Activated CD8-positive, alpha-beta memory T cell treated with anti-CD3 and anti-CD28 coated beads for 1 hour (primary cell): ENCODE measurements at regions not wholly inside any gene's neighbourhood (a gene's known extent, or its start where the extent isn't known, plus 50 kb on each side); places are given as distances from the start of the nearest gene placed in this dataset.

Experiments
- DNase-seq, 2 donors: peaks; one replicate each; pipeline ENCODE4 v3.0.0-alpha.2; 2020; ENCODE audit warnings: low read depth in 1 of 2; ENCODE audit errors: extremely low read depth in 1 of 2

DNA sequence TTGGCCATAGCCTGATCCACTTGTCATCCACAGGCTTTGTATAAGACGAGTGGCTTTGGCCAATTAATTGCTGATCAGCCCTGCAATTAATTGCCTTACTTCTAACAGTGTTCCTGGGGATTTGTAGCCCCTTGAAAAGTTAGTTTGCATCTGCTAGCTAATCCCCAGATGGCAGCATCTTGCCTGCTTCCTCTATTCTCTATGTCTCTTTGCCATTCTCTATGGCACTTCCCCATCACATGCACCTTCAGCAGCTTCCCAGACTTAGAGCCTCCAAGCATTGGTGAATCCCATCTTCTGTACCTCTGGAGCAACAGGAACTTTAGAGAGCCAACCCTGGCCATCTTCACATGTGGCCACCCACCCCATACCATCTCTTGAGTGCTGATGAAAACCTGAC lies 197.0 kb upstream of the DMAC1 start:
- no peak for DNase-seq

DNA sequence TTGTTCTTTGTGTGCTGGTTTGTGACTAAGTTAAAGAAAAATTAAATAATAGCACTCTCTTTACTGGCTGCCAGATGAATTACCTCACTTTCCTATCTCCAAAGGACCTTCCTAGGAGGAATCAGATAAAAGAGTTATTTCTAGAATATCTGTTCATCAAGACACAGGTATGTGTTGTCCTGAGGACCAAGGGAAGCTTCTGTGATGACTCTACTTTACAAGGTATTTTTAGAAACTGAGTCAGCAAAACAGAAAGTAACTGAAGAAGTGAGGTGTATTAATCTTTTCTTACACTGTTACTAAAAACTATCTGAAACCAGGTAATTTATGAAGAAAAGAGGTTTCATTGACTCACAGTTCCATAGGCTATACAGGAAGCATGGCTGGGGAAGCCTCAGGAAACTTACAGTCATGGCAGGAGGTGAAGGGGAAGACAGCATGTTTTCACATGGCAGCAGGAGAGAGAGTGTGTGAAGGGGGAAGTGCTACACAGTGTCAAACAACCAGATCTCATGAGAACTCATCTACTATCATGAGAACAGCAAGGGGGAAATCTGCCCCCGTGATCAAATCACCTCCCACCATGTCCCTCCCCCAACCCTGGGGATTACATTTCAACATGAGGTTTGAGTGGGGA lies 189.2 kb upstream of the DMAC1 start:
- DNase-seq: no peak

DNA sequence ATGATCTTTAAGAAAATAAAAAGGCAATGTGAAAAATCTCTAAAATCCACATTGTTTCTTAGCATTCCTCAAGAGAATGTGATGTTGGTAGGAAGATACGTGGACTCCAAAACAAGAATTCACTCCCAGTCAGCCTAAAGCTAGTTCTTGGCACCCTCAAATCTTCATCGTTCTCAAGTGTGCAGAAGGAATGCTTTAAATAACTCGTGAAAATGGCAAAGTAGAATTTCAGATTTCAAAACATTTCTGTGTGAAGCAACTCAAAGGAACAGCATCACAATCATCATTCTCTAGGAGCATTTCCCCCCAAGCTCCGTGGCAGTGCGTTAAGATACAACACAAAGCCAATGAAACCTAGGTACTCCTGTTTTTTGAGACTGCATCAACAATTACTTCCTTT lies 185.1 kb upstream of the DMAC1 start:
- DNase-seq: no peak

DNA sequence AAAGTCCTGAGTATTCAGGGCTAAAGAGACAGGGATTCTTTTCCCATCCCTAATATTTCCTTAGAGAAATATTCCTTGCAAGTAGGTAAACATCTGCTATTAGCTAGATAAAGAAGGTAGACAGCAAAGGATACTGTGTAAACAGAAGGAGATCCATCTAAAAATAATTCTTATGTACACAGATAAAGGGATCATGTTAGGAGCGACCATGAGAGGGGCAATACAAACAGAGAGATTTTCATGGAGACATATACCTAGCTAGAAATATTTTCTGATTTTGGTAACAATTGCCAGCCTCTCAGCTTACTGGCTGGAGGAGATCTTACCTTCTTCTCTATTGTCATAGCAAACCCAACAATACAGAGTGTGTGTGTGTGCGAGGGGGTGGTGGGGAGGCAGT lies 184.6 kb upstream of the DMAC1 start:
- no peak for DNase-seq

DNA sequence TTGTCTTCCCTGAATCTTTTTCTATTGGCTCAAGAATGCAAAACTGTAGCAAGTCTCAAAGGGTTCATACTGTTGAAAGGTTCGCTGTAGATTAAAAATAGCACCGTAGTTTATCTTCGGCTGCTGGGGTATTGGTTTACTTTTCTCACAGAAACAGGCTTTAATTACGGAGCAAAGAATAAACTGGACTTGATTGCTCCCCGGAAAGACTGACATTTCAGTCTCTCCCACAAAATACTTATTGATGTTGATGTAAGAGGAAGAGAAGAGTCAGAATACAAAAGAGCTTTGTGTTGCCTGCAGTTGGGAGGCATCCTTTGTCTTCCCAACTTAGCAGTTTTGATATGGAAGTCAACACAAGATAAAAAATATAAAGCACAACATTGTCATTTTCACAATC lies 183.9 kb upstream of the DMAC1 start:
- no peak for DNase-seq

DNA sequence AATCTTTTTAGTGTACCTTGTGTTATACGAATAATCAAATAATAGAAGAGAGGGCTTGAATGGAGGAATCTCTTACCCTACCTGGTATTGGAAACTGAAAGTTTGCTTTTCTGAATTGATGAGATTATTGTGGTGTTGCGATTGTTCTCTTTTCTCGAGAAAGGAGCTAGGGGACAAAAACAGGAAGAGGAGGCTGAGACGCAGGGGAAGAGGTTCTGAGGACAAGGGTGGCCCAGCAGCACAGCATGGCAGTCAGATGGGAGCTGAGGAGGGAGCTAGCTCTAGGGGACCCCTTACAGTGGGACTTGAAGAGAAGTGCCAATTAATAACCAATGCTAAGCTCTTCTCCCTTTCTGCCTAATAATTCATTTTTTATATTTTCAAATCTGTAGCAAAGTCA lies 183.3 kb upstream of the DMAC1 start:
- DNase-seq: no peak

DNA sequence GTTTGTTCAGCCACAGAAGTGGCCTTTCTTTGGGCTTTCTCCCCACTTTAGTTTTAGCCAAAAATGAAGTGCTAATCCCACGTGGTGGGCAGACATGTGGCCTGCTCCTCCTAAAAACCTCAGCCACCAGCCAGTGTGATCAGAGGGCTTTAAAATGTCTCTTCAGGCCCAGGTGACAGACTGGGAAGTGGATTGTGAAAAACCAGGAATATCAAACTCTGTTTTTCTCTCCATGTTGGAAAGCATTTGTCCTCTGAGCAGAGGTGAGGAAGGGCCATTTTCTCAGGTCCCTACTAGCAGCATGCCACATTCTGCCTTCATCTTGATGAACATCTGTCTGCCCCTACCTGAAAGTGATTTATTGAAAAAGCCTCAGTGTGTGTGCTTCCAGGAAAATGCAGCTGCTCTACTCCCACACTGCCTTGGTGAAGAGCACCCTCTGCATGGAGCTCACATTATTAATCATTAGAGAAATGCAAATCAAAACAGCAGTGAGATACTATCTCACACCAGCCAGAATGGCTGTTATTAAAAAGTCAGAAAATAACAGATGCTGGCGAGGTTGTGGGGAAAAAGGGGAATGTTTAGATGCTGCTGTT lies 181.2 kb upstream of the DMAC1 start:
- DNase-seq: no peak

DNA sequence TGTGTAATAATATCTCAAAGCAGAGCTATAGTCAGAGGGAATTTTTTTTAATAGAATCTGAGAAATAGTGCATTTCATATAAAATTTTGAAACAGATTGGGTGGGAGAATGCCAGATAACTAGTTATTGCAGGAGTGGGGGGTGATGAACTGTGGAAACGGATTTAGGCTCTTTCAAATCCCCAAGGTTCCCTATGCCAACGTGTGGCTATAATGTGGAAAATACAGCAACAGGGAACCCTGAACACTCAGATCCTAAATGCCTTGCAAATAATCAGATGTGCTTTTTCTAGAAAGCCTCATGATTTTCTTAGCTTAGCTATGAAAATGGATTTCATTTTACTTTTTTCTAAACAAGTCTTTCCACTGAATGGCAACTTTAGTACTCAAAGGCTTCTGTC lies 180.5 kb upstream of the DMAC1 start:
- no peak for DNase-seq

DNA sequence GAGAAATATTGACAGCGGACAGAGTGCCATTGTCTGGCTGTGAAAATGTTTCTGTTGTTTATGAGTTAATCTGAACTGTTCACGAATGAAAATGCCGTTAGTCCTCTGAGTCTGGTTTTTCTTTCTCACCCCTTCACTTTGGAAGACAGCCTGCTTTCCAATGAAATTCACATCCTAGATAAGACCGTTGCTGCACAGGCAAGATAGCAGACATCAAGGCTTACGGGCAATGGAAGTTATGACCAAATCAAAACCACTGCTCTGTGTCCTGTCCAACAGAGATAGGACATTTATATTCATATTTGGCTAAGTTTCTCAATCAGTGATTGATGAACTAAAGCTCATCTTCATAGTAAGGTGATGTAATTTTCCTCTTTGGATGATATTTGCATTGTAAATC lies 180.0 kb upstream of the DMAC1 start:
- DNase-seq: no peak

DNA sequence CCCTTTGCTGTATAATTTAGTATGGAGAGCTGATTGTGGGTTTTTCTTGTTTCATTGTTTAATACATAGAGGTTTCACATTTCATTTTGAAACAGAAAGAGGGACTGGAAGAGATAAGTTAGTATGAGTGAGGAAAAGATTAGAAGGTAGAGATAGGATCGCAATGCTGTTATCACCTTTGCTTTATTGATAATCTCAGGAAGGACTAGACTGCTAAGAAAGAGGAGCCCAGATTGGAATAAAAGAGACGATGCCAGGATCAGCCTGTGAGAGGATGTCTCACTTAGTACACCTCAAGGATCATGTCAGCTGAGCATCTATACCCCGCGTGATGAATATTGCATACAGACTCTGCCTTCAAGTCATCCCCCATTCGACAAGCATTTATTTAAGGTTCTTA lies 178.0 kb upstream of the DMAC1 start:
- DNase-seq: no peak

DNA sequence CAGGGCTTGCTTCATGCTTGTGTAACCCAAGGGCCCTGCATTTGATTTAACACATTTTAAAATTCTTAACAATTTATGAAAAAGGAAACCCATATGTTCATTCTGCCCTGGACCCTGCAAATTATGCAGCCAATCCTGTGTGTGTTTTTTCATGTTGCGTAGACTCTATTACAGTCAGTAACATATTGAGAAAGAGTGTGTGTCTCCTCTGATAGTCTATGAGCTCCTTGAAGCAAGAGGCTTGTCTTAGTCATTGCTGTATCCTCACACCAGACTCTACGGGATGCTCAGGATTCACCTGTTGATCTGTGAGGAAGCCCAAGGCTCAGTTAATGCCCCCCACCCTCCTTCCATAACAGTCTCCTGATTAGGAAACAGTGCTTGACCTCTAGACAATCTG lies 177.3 kb upstream of the DMAC1 start:
- no peak for DNase-seq

DNA sequence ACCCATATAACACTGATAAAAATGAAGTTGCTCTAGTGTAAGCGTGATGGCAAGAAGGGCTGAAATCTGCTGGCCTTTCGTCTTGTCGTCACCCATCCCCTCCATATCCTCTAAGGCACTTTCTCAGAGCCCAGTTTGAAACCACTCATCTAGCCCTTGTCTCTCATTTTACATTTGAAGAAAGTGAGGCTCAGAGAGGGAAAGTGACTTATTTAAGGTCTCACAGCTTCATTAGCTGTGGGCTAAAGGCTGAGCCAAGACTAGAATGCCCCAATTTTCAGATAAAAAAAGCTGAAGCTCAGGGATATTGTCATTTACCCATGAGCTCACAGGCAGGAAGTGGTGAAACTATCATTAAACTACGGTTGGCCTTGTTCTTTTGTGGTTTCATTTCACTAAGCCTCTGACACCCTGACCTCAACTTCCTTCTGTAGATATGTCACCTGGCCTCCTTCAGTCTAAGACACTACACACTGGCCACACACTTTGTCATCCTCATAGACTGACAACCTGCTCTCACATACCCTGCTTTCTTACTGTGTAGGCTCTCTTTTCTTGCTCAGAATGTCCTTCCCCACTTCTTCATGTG lies 176.7 kb upstream of the DMAC1 start:
- DNase-seq: peak; percentile 5 to 15

DNA sequence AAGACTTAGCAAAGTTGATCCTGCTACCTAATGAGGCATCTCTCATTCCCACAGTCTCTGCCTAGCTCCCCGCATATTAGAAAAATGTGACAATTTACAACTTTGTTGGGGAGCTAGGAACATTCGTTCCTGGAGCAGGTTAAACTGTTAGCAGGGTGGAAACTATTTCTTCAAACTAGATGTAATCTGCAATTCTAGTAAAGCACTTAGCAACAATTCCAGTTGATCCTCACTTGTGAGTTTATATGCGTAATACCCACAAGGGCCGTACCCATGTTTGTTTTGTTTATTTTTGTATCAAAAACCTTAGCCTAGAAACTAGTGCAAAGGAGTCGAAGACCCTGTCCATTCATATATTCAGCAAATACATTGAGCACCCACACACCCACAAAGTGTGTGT lies 175.8 kb upstream of the DMAC1 start:
- DNase-seq: no peak

DNA sequence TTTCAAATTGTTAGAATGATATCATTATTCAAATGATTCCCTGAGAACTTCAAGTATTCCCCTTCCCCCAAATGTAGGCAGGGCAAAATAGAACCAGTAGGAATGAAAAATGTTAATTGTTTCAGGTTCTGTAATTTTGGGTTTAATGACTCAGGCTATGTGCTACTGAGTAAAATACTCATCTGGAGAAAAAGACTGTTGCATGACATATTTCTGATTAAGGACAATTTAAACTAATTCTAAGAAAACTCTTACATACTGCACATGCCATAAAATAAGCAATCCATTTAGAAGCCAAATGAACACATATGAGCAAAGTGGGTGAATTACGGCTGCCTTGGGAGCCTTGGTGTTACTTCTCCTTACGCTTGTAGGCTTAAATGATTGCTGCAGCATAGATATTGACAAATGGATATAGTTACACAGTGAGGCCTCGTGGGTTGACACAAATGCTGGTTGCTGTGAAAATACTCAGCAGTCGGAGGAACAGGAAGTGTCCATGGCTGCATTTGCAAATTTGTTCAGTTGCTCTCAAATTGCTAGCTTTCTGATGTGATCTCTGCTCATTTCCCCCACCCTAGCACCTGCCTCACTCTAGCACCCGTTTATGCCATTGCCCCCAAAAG lies 174.9 kb upstream of the DMAC1 start:
- DNase-seq: no peak

DNA sequence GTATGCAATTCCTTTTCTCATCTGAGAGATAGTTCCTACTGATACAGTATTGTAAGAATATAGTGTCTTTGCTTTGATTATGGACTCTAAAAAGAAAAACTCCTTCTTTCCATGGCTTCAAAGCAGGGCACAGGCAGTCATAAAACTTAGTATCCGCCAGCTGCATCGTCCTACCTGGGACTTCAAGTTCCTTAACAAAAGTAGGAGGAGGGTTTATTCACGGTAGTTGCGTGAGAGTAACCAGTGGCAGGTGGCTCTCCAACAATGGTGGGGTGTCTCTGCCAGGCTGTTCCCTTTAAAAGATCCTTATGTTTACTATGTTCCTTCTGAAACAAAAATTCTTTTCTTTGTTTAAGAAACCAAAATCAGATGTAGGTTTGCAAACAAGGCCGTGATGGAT lies 173.5 kb upstream of the DMAC1 start:
- no peak for DNase-seq

DNA sequence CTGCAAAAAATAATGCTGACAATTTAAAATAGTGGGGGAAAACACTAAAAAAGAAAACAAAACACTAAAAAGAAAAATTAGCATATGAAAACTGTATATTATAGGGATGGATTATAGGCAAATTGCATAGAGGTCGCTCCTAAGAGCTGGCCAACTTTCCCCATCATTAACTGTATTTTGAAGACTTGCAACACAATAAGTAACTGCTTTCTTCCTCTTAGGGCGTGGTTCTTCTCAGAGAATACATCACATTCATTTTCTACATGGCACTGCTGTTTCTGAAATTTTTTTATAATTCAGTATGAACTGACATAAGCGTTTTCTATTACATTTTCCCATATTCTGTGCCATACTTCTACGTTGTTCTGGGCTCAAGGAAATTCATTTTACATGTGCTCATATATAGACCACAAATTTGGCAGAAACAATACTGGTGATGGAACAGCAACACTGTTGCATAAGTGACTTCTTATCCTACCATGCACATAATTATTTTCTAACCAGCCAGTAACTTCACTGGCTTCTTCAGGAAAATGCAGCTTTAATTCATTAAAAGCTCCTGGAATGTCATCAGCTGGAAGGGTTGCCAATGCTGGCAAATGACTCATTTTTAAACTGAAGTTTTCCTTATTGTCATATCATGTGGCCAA lies 171.2 kb upstream of the DMAC1 start:
- no peak for DNase-seq

DNA sequence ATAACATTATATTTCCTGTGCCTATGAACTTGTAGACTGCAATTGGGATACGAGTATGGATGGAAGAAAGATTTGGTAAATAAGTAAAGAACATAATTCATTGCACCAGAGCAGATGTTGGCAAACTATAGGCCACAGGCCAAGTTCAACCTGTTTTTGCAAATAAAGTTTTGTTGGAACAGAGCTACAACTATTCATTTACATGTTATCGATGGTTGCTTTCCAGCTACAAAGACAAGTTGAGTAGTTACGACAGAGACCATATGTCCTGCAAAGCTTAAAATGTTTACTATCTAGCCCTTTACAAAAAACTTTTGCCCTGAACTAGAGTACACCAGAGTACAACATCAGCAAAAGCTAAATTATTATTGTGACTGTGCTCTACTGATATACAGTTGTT lies 169.1 kb upstream of the DMAC1 start:
- DNase-seq: no peak

DNA sequence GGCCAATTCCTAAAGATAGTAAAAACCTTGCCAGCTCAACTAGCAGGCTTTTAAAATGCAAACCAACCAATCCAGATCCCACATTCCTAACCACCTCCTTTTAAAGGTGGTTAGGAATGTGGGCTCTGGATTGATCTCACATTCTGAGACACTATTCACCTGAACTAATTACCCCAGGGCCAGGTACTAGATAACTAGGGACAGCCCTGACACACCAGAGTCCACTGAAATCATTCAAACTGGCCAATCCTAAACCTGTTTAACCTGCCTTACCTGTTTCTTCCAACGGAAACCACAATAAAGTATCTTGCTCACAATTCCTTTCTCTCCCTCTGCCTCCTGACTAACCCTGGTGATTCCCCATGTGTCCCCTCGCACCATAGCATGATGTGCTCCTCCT lies 168.3 kb upstream of the DMAC1 start:
- no peak for DNase-seq

DNA sequence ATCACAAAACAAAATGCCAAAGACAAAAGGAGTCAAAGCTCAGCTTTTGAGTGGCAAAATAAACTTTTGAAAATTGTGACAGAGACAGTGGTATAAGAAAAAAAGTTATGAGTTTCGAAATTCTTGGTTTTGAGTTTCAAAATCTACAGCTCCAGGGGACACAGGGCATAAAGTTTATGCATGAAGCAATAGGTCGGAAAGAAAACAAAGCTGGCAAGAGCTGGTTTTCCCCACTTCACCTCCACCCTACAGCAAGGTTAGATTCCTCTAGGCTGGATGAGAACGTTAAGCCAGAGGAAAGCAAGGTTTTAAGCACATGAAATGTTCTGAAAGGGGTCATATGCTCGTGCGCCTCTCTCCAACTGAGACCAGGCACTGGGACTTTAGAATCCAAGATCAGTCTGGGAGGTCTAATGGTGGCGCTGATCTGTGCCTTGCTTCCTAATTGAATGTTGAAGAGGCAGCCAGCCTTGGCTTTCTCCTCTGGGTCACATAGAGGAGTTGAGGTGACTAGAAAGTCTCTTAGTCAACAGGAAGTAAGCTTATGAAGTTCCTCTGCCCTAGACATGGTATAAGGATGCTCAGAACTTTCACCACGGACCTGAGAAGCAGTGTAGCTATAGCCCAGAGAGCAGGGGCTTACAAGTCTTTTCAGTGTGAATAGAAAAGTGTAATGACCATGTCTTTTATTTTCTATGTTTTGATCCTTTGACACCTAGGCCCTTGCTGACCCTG lies 167.7 kb upstream of the DMAC1 start:
- DNase-seq: no peak

DNA sequence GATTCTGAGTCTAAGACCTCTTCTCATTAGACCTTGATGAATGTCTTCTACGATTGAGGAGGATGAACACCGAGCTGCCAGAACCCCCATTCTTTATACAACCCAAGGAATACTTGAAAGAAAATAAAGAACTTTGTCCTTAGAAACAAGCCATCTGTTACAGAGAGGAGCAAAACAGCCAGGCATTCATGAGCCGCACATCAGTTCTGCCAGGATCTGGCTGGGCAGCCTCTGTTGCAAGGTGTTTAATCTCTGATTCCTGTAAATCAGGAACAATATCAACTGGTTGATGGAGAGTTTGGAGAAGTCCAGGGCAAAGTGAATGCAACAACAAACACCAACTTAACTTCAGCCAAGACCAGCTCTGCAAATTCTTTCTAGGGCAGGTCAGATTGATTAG lies 165.5 kb upstream of the DMAC1 start:
- no peak for DNase-seq

DNA sequence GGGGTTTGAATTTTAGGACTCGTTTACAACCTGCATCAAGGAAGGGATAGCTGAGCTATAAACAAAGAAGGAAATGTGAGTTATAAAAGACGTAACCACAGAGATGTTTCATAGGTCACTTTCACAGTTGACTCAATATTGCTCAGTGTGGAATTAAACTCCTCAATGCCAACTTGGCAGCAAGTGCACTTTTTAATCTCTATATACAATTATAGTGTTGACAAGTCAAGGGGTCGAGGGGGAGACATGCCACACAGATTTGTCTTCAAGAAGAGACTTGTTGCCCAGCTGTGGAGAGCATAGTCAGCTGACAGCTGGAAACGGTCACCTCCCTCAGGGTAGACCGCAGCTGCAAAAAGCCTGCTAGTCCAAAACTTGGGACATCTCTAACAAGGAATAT lies 163.4 kb upstream of the DMAC1 start:
- DNase-seq: no peak
